Activated CD8-positive, alpha-beta memory T cell treated with anti-CD3 and anti-CD28 coated beads for 4 hours (primary cell): ENCODE measurements at regions not wholly inside any gene's neighbourhood (a gene's known extent, or its start where the extent isn't known, plus 50 kb on each side); places are given as distances from the start of the nearest gene placed in this dataset.

Experiments
- DNase-seq, 2 donors: peaks; one replicate each; pipeline ENCODE4 v3.0.0-alpha.2; 2020; ENCODE audit warnings: low read depth in 2 of 2

- no peak for DNase-seq
These were observed 160.4 kb upstream of the SYT6 start for GRCh38 chr1:114314098-114314497.

- DNase-seq: no peak
These were observed 157.1 kb upstream of the SYT6 start for GRCh38 chr1:114310695-114311271.

DNA sequence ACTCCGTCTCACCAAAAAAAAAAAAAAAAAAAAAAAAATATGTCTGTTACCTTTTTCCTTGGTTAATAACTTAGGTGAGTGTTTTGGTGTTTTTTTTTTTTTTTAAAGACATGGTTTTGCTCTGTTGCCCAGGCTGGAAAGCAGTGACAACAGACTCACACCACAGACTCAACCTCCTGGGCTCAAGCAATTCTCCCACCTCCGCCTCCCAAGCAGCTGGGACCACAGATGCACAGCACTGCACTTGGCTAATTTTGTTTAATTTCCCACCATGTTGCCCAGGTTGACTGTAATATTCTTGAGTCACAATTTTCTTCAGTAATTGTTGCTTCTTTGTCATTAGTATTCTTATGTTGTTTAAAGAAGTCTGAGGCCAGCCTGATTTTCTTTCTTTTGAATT, 149.2 kb upstream of the SYT6 start:
- DNase-seq: no peak

DNA sequence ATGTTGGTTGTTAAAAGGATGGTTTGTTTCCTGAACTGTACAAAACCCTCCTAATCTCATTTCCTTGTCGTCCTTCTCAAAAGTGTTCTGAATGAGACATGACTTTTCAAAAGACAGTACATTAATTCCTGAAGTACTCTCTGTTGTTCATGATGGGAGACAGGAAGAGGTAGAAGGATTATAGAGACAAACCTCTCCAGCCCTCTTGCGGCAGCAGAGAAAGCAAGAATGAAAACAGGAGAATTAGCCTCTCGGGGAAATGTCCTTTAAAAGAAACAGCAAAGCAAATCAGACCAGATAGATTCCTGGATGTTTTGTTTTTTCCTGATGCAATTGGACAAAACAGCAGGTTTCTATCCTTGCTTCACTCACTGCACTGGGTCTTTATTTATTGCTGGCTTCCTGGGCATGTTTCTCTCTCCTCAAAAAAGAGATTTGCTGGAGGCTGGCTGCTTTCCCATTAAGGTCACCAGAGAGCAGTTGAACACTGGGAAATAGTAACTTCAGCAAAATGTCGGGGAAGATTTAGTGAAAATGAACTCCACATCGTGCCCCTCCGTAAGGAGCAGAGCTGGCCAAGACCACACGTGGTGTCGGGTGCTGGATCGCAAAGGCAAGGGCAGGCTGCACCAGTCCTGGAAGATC, 145.8 kb upstream of the SYT6 start:
- no peak for DNase-seq

DNA sequence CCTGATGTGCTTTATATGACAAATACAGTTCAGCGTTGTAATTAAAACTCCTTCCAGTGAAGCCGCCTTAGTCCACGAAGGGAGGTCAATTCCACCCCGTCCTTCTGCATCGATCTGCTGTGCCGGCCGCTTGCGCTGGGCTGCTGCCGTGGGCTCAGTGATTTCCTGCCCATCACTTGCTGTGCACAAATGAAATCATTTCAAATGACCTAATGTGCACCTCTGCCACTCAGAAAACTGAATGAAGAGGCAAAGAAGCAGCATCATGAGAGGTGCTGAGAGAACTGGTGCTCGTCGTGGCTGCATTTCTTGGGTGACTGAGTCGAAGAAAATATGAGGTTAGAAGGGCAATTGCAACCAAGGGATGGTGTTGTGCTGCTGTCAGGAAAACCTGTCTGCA, 144.3 kb upstream of the SYT6 start:
- no peak for DNase-seq

GRCh38 chr1:114296413-114296812, 142.7 kb upstream of the SYT6 start:
- no peak for DNase-seq

- DNase-seq: no peak
These were observed 141.7 kb upstream of the SYT6 start for GRCh38 chr1:114295321-114295720.

DNA sequence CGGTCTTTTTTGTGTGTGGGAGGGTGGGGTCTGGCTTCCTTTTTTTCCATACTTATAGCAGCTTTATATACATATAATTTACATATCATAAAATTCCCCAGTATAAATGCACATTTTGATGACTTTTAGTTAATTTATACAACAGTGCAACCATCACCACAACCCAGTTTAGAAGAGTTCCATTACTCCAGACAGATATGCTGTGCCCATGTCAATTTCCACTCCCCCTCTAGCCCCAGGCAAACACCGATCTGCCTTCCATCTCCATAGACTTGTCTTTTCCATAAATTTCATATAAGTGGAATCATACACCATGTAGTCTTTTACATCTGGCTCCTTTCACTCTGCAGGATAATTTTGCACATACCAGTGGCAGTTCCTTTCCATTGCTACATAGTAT, 139.2 kb upstream of the SYT6 start:
- DNase-seq: no peak

GRCh38 chr1:114292194-114292593, 138.5 kb upstream of the SYT6 start:
- DNase-seq: no peak

GRCh38 chr1:114290776-114291175, 137.1 kb upstream of the SYT6 start:
- no peak for DNase-seq

DNA sequence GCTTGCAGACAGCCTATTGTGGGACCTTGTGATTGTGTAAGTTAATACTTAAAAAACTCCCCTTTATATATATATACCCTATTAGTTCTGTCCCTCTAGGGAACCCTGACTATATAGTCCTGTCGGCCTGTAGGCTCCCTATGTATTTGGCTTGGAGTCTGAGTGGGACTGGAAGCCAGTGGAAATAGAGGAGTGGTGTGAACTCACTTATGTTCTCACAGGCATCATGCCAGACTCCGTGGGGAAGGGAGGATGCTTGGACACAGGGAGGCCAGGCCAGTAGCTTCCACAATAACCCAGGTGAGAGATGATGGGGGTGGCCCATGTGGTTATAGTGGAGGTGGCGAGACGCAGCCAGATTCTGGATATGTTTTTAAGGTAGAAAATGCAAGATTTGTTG, 136.7 kb upstream of the SYT6 start:
- DNase-seq: no peak

- no peak for DNase-seq
These were observed 136.2 kb upstream of the SYT6 start for GRCh38 chr1:114289824-114290223.

- no peak for DNase-seq
These were observed 135.6 kb upstream of the SYT6 start for GRCh38 chr1:114289306-114289705.

GRCh38 chr1:114286960-114287359, 133.3 kb upstream of the SYT6 start:
- no peak for DNase-seq

DNA sequence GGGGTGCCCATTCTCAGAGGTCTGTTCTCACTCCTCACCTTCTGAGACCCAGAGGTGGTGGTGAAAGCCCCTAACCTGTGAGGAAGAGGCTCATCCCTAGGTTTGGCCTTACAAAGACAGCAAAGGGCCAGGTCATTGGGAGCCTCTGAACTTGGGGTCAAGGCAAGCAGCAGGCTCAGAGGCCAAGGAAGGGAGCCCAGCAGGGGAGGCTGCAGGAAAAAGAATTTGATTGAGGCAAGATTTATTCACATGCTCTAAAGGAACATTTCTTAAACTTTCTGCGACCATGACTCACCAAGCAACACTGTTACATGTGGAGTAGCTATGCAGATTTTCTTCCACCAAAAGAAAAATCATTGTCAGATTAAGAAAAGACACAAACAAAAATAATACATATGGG, 132.5 kb upstream of the SYT6 start:
- no peak for DNase-seq

DNA sequence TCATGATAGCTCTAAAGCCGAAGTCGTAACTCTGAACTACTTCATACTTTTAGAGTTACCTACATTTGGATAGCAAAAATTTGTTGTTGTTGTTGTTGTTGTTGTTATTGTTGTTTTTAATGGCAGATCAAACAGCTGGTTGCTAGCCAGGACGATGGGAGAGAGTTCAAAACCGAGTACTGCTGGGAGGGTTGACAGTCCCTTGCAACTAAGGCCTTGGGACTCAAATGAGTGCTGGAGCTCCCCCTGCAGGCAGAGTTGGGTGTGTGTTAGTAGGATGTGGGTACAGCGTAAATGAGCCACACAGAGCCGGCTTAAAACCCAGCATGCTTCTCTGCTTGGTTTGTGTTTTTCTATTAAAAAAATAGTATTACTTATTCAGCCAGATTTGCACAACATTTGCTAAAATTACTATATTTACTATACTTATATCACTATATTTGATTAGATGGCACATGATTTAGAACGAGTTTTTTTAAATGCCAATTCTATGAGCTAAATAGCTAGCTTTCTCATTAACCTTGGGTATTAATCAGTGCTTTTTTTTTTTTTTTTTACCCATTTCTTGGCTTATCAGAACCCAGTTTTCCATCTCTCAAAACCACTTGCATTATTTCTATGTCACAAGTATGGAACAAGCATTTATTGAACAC, 129.2 kb upstream of the SYT6 start:
- DNase-seq: peak; percentile 67 to 72

DNA sequence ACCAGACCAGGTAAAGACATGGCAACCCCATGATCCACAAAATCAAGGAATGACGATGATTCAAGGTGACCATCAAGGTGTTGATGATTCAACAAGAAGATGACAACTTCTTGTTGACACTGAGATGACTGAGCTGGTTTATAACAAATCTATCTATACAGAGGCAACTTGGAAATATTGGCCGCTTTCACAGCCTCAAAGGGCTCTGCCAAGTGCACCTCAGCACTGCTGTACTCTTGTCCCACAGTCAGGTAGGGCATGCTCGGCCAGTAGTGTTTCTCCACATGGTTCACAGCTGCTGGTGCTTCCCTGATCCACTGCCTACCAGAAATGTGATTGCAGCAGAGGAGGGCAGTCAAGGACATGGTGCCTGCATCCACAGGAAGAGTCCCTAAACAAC, 125.2 kb upstream of the SYT6 start:
- DNase-seq: no peak

GRCh38 chr1:114278430-114278829, 124.8 kb upstream of the SYT6 start:
- DNase-seq: no peak

GRCh38 chr1:114274621-114275317, 121.1 kb upstream of the SYT6 start:
- no peak for DNase-seq

DNA sequence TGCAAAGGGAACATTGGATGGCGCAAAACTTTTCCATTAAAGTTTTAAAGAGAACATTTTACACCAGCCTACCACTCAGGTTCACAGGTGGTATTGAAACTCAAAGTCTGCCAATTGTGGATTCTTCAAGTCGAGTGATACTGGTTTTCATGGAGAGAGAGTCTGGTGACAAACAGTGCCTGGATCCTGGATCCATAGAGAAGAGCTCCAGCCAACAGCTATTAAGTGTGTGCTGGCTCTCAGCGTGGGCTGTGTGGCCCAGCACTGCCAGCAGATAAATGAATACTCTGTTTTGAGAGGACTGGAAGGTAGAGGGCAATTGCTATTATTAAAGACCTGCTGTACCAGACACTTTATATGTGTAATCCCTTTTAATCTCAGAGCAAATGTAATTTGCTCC, 118.9 kb upstream of the SYT6 start:
- no peak for DNase-seq

GRCh38 chr1:114270718-114271117, 117.0 kb upstream of the SYT6 start:
- no peak for DNase-seq

DNA sequence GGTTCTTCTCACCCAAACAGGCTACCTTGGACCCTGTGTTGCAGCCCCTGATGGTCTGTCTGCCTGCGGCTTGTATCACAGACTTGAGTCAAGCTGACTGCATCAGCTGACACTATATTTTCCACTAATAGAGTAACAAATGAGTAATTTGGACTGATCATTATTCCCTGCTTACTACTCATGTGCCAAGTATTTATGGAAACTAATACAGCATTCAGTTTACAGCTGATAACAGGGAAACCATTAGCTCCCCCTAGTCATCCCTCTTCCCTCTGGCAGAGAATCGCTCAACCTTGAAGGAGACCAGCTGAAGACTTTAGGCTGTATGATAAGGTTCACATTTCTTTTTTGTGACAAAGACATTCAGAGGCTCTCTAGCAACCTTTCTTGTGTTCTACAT, 116.6 kb upstream of the SYT6 start:
- no peak for DNase-seq

DNA sequence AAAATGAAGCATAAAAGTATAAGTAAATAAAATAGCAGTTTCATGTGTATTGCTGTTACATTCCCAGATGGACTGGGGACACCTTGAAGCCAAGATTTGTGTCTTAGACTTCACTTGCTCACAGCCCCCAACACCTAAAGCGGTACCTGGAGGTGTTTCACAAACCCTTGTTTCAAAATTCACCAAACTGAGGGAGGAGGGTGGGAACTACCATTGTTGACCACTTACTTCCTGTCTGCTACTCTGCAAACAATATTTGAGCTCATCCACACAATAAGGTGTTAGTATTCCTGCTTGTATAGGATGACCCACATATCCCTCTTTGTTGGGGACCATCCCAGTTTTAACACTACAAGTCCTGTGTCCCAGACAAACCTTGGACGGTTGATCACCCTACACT, 115.9 kb upstream of the SYT6 start:
- DNase-seq: no peak
